Osteocyte (in vitro differentiated cells): ENCODE measurements at regions not wholly inside any gene's neighbourhood (a gene's known extent, or its start where the extent isn't known, plus 50 kb on each side); places are given as distances from the start of the nearest gene placed in this dataset.

Experiments
- DNase-seq: peaks from one replicate; pipeline ENCODE4 v3.0.0; 2021; ENCODE audit warnings: mixed read lengths; ENCODE audit not compliant: unreplicated experiment; ENCODE audit errors: extremely low spot score
- H3K27ac Mint-ChIP-seq: one replicate; pipeline ENCODE4 v1.8.0; 2021; ENCODE audit warnings: mild to moderate bottlenecking, mixed read lengths; ENCODE audit not compliant: unreplicated experiment
- H3K27me3 Mint-ChIP-seq: one replicate; pipeline ENCODE4 v1.8.0; 2021; ENCODE audit warnings: mixed read lengths; ENCODE audit not compliant: unreplicated experiment
- H3K36me3 Mint-ChIP-seq: one replicate; pipeline ENCODE4 v1.8.0; 2021; ENCODE audit warnings: mixed read lengths; ENCODE audit not compliant: unreplicated experiment
- H3K4me1 Mint-ChIP-seq: one replicate; pipeline ENCODE4 v1.8.0; 2021; ENCODE audit warnings: mixed read lengths; ENCODE audit not compliant: unreplicated experiment
- H3K4me3 Mint-ChIP-seq: one replicate; pipeline ENCODE4 v1.8.0; 2021; ENCODE audit warnings: mild to moderate bottlenecking, moderate library complexity, mixed read lengths; ENCODE audit not compliant: unreplicated experiment
- H3K9me3 Mint-ChIP-seq: one replicate; pipeline ENCODE4 v1.8.0; 2021; ENCODE audit warnings: mixed read lengths; ENCODE audit not compliant: unreplicated experiment
- TF ChIP-seq, protein P1 (sequence below): fragments of 200-600 bp; sonication (generic); IDR thresholded peaks from 2 replicates; pipeline ENCODE4 v1.5.0; 2021; ENCODE audit warnings: antibody characterized with exemption, mild to moderate bottlenecking, moderate library complexity

GRCh38 chr13:68185444-68186141 is 955.5 kb upstream of the PCDH9 start:
- Mint-ChIP-seq H3K4me1 (peaks cover 25% of the 10 kb centered on the region), H3K27ac (peak overlapping the region; percentile 32), H3K27me3 (no peaks in the 10 kb centered on the region), H3K36me3 (no peaks in the 10 kb centered on the region), H3K9me3 (no peaks in the 10 kb centered on the region), H3K4me3 (no peak overlapping the region)
- DNase-seq = no peak
- TF ChIP-seq, protein P1, sequence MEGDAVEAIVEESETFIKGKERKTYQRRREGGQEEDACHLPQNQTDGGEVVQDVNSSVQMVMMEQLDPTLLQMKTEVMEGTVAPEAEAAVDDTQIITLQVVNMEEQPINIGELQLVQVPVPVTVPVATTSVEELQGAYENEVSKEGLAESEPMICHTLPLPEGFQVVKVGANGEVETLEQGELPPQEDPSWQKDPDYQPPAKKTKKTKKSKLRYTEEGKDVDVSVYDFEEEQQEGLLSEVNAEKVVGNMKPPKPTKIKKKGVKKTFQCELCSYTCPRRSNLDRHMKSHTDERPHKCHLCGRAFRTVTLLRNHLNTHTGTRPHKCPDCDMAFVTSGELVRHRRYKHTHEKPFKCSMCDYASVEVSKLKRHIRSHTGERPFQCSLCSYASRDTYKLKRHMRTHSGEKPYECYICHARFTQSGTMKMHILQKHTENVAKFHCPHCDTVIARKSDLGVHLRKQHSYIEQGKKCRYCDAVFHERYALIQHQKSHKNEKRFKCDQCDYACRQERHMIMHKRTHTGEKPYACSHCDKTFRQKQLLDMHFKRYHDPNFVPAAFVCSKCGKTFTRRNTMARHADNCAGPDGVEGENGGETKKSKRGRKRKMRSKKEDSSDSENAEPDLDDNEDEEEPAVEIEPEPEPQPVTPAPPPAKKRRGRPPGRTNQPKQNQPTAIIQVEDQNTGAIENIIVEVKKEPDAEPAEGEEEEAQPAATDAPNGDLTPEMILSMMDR = no peak

DNA sequence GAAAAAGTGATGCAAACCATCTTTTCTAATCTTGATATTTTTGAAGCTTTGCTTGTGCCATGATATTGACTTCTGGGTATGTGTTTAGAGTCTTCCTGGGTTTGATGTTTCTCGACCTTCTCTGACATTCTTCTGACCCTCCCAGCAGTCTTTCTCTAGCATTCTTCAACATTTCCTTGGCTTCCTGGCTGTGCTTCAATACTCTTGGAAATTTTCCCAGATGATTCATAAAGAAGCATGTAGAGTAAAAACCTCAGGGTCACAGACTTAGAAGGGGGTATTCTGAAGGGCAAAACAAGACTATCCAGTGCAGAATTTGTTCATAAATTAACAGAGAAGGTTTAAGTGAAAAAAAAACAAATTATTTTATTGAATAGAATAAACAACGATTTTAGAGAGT is 946.3 kb upstream of the PCDH9 start:
- H3K27ac Mint-ChIP-seq = peak overlapping the region; percentile 0
- no peak overlapping the region for H3K4me3 Mint-ChIP-seq
- DNase-seq = no peak
- peaks cover 23% of the 10 kb centered on the region for H3K4me1 Mint-ChIP-seq
- no peaks in the 10 kb centered on the region for H3K27me3 Mint-ChIP-seq
- H3K9me3 Mint-ChIP-seq = no peaks in the 10 kb centered on the region
- TF ChIP-seq, protein P1 = no peak
- peaks cover 5% of the 10 kb centered on the region for H3K36me3 Mint-ChIP-seq

GRCh38 chr13:68174893-68175292 is 944.8 kb upstream of the PCDH9 start:
- DNase-seq = no peak
- H3K4me3 Mint-ChIP-seq = no peak overlapping the region
- TF ChIP-seq, protein P1 = no peak
- H3K9me3 Mint-ChIP-seq = no peaks in the 10 kb centered on the region
- H3K27me3 Mint-ChIP-seq = no peaks in the 10 kb centered on the region
- H3K4me1 Mint-ChIP-seq = peaks cover 23% of the 10 kb centered on the region
- peaks cover 5% of the 10 kb centered on the region for H3K36me3 Mint-ChIP-seq
- no peak overlapping the region for H3K27ac Mint-ChIP-seq

DNA sequence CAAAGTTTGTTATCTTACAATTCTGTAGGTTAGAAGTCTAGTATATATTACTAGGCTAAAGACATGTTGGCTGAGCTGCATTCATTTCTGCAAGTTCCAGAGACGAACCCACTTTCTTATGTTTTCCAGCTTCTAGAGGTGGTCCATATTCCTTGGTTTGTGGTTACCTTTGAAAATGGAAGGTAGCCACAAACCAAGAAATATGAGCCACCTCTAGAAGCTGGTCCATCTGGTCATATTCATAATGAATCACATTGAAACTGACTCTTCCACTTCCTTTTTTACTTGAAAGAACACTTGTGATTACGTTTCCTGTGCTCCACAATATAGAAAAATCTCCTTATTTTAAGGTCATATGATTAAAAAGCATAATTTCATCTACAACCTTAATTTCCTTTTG is 943.0 kb upstream of the PCDH9 start:
- TF ChIP-seq, protein P1 = no peak
- Mint-ChIP-seq H3K27me3 (no peaks in the 10 kb centered on the region), H3K4me1 (peaks cover 23% of the 10 kb centered on the region), H3K9me3 (no peaks in the 10 kb centered on the region), H3K27ac (no peak overlapping the region), H3K36me3 (peaks cover 2% of the 10 kb centered on the region), H3K4me3 (no peak overlapping the region)
- DNase-seq = no peak

DNA sequence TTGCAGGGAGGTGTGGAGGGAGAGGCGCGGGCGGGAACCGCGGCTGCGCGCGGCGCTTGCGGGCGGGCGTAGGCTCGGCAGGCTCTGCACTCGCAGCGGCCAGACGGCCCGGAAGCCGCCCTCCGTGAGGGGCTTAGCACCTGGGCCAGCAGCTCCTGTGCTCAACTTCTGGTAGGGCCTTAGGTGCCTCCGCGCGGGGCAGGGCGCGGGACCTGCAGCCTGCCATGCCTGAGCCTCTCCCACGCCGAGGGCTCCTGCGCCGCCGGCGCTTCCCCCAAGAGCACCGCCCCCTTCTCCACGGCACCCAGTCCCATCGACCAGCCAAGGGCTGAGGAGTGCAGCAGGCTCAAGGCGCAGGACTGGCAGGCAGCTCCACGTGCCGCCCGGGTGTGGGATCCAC is 940.8 kb upstream of the PCDH9 start:
- no peaks in the 10 kb centered on the region for H3K27me3 Mint-ChIP-seq
- TF ChIP-seq, protein P1 = no peak

More for the DNA sequence above, 940.8 kb upstream of the PCDH9 start:
- H3K36me3 Mint-ChIP-seq = no peaks in the 10 kb centered on the region
- H3K27ac Mint-ChIP-seq = no peak overlapping the region
- no peak overlapping the region for H3K4me3 Mint-ChIP-seq
- H3K4me1 Mint-ChIP-seq = peaks cover 7% of the 10 kb centered on the region
- no peaks in the 10 kb centered on the region for H3K9me3 Mint-ChIP-seq
- DNase-seq = no peak
